IPS-15b (cell line): ENCODE measurements at regions not wholly inside any gene's neighbourhood (a gene's known extent, or its start where the extent isn't known, plus 50 kb on each side); places are given as distances from the start of the nearest gene placed in this dataset.

Experiments
- H3K27me3 ChIP-seq: one replicate; pipeline ENCODE4 v1.6.1; 2013; ENCODE audit warnings: low read length; ENCODE audit not compliant: control insufficient read depth, insufficient read depth
- H3K36me3 ChIP-seq: one replicate; pipeline ENCODE4 v1.6.1; 2013; ENCODE audit warnings: low read length; ENCODE audit not compliant: control insufficient read depth, insufficient read depth
- H3K4me1 ChIP-seq: one replicate; pipeline ENCODE4 v1.6.1; 2013; ENCODE audit warnings: mild to moderate bottlenecking, low read length; ENCODE audit not compliant: control insufficient read depth, insufficient read depth
- H3K4me3 ChIP-seq: one replicate; pipeline ENCODE4 v1.5.1; 2013; ENCODE audit warnings: low read depth, low read length
- H3K9ac ChIP-seq: one replicate; pipeline ENCODE4 v1.6.1; 2013; ENCODE audit warnings: low read depth, mild to moderate bottlenecking, low read length
- H3K9me3 ChIP-seq: one replicate; pipeline ENCODE4 v1.6.1; 2013; ENCODE audit warnings: mild to moderate bottlenecking, low read length; ENCODE audit not compliant: control insufficient read depth, insufficient read depth

DNA sequence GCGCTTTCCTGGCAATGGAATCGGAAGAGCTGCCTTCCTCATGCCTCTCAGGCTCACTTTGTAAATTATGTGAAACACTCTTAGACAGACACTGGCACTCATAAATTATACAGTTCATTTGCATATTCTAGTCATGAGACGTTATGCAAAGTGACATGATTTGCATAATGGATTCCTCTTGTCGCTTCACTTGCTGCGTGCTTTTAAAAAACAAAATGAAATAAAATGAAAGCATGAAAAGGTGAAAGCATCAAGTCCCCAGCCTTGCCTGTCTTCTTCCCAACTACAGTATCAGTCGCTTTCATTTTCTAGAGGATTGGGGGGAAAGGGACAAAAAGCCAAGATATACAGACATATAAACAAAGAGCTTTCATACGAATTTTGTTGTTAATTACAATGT is 252.8 kb upstream of the PMFBP1 start:
- Histone ChIP-seq H3K9ac (no peak overlapping the region), H3K4me3 (no peak overlapping the region), H3K9me3 (no peaks in the 10 kb centered on the region), H3K27me3 (no peaks in the 10 kb centered on the region), H3K4me1 (peaks cover 2% of the 10 kb centered on the region), H3K36me3 (no peaks in the 10 kb centered on the region)

DNA sequence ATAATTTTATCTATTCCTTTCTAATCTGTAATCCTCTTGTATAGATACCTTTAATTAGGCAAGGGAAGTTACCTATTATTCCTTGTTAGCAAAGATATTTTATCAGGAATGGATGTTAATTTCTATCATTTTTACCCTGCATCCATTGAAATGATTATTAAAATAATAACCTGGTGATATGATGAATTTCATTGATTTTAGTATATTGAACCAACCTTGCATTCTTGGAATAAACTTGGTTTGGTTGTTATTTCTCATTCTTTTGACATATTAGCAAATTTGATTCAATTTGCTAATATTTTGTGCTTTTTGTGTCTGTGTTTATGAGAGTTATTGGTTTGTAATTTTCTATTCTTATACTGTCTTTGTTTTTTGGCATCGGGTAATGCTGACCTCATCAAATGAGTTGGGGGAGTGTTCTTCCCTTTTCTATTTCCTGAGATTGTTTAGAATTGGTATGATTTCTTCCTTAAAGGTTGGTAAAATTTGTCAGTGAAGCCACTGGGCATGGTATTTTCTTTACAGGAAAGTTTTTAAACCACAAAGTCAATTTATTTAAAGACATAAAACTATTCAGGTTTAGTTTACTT is 250.4 kb upstream of the PMFBP1 start:
- H3K9ac ChIP-seq, result no peak overlapping the region
- no peaks in the 10 kb centered on the region for H3K36me3 ChIP-seq
- no peak overlapping the region for H3K4me3 ChIP-seq
- peaks cover 2% of the 10 kb centered on the region for H3K4me1 ChIP-seq
- no peaks in the 10 kb centered on the region for H3K9me3 ChIP-seq
- H3K27me3 ChIP-seq, result no peaks in the 10 kb centered on the region

DNA sequence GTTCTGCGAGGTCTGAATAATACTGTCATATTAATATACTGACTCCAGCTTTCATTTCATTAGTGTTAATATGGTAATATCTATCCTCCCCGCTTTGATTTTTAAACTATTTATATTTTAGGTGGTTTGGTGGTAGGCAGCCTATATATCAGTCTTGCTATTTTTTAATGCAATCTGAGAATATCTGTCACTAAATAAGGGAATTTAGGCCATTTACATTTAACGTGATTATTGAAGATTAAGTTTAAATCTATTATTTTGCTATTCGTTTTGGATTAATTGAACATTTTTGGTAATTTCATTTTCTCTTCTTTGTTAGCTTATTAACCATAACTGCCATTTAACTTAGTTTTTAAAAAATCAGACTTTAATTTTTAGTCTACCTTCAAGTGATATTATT is 247.7 kb upstream of the PMFBP1 start:
- H3K9ac ChIP-seq, result no peak overlapping the region
- H3K9me3 ChIP-seq, result no peaks in the 10 kb centered on the region
- H3K4me1 ChIP-seq, result no peaks in the 10 kb centered on the region

DNA sequence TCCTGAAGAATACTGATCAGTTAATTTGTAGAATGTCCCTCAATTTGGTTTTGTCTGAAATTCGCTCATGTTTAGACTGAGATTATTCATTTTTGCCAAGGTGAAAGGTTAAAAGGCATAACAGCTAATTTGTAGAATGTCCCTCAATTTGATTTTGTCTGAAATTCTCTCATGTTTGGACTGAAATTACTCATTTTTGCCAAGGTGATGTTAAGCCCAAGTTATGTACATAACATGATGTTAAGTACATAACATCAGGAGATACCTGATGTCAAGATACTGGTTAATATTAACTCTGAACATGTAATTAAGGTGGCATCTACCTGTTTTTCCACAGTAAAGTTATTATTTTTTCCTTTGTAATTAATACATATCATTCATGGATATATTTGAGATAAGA is 243.4 kb upstream of the PMFBP1 start:
- Histone ChIP-seq H3K4me3 (no peak overlapping the region), H3K9ac (no peak overlapping the region), H3K36me3 (no peaks in the 10 kb centered on the region), H3K27me3 (no peaks in the 10 kb centered on the region), H3K9me3 (no peaks in the 10 kb centered on the region), H3K4me1 (no peaks in the 10 kb centered on the region)

More for the DNA sequence above, 247.7 kb upstream of the PMFBP1 start:
- Histone ChIP-seq H3K4me3 (no peak overlapping the region), H3K27me3 (no peaks in the 10 kb centered on the region), H3K36me3 (no peaks in the 10 kb centered on the region)

DNA sequence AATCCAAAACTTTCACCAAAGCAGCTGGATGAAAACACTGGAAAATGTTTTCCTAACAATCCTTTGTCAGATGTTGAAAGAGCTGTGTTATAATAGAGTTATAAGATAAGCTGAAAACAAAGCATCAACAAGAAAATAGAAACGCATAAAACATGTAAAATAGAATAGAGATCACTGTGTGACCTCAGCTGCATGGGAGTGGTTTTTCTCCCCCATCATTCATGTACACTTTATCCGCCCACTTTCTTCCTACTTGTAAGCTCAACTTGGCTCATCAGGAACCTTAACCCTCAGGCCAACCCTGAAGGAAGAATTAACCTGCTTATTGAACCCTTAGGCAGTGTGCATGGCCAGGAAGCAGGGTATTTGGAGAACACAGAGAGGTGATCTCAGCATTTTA is 238.5 kb upstream of the PMFBP1 start:
- H3K27me3 ChIP-seq, result no peaks in the 10 kb centered on the region
- no peak overlapping the region for H3K9ac ChIP-seq
- no peaks in the 10 kb centered on the region for H3K4me1 ChIP-seq
- H3K4me3 ChIP-seq, result no peak overlapping the region
- no peaks in the 10 kb centered on the region for H3K9me3 ChIP-seq
- H3K36me3 ChIP-seq, result no peaks in the 10 kb centered on the region

DNA sequence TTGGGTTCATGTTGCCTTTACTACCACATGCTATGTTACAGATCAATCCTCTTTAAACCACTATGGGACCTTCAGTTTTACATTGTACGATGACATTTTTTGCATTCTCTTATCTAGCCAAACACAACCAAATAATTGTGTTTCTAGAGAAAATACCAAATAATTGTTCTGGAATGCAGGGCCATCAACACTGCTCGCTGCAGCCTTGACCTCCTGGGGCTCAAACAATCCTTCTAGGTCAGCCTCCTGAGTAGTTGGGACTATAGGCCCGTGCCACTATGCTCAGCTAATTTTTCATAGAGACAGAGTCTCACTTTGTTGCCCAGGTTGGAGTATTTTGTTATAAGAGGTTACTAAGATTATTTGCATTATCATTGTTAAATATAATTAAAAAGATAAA is 237.5 kb upstream of the PMFBP1 start:
- Histone ChIP-seq H3K9ac (no peak overlapping the region), H3K4me1 (no peaks in the 10 kb centered on the region), H3K27me3 (no peaks in the 10 kb centered on the region), H3K9me3 (no peaks in the 10 kb centered on the region), H3K4me3 (no peak overlapping the region), H3K36me3 (no peaks in the 10 kb centered on the region)

DNA sequence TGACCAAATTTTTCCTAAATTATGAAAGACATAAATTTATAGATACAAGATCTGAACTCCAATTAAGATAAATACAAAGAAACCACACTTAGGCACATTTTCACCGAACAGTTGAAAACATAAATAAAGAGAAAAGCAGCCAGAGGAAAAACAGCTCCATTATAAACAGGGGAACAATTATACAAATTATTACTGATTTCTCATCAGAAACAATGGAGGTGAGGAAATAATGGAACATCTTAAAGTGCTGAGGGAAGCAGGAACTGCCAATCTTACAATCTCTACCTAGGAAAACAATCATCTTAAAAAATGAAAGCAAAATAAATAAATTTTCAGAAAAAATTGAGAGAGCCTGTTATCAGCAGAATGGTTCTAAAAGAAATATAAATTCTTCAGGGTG is 234.4 kb upstream of the PMFBP1 start:
- H3K36me3 ChIP-seq, result no peaks in the 10 kb centered on the region
- no peak overlapping the region for H3K9ac ChIP-seq
- no peak overlapping the region for H3K4me3 ChIP-seq
- H3K9me3 ChIP-seq, result no peaks in the 10 kb centered on the region
- no peaks in the 10 kb centered on the region for H3K4me1 ChIP-seq
- no peaks in the 10 kb centered on the region for H3K27me3 ChIP-seq

DNA sequence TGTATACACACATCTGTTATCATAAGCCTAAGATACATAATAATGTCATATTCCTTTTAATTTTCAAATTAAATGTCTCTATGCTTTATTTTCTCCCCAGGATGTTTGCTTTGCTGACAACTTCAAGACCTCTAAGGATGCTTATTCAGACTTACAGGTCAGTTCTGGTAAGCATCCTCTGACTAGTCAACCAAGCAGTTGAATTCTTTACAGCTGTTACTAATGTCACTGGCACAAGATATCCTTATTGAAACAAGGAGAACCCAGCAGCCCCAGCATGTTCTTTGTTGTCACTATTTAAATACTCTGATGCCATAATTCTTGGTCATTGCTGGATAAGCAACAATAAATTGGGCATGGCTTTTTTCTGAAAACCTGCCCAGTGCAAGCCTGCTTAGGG is 232.3 kb upstream of the PMFBP1 start:
- Histone ChIP-seq H3K4me1 (no peaks in the 10 kb centered on the region), H3K4me3 (no peak overlapping the region), H3K36me3 (no peaks in the 10 kb centered on the region), H3K9me3 (no peaks in the 10 kb centered on the region), H3K9ac (no peak overlapping the region), H3K27me3 (no peaks in the 10 kb centered on the region)

DNA sequence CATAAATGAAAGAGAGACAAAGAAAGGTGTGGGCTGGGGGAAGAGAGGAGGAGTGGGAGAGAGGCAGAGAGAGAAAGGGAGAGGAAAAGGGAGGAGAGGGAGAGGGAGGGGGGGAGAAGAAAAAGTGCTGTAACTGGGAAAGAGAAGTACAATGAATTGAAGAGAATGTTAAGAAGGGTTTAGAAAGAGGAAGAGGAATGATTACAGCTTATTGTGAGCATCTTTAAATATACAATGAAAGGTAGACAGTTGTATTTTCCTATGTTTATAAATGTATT is 229.1 kb upstream of the PMFBP1 start:
- no peaks in the 10 kb centered on the region for H3K4me1 ChIP-seq
- no peaks in the 10 kb centered on the region for H3K36me3 ChIP-seq
- no peak overlapping the region for H3K4me3 ChIP-seq
- no peaks in the 10 kb centered on the region for H3K27me3 ChIP-seq
- no peaks in the 10 kb centered on the region for H3K9me3 ChIP-seq
- H3K9ac ChIP-seq, result no peak overlapping the region

DNA sequence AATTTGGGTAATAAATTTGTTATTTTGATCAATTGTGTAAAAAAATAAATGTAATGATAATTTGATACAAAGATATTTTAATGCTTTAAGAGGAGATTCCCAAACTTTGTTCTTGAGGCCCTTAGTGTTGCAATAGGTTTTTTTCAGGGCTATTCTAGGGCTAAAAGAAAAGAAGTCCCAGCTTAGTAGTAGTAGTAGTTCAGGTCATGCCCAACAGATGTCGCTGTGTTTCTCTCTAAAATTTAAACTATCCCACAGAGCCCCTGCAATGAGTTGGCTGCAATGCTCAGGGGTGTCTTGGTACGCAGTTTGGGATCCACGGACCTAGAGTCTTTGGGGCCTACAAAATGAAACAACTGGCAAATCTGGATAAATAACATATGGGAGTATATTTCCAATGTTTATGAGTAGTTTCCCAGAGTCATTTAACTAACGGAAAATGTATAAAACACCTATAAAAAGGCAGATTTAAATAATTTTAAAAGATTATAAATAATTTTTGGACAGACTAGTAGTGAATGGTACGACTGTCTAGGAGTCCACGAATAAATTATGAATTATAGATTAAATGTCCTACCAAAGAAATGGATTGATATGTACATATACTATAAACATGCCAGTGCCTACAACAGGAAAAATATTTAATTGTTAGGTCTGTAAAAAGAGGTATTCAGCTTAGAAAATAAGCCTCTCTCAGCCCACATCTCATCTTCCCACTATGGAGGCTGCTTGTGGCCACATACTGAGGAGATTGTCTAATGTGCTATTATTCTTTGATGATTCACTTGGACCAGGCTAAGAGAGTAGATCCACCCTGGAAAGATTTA is 228.5 kb upstream of the PMFBP1 start:
- H3K9me3 ChIP-seq, result no peaks in the 10 kb centered on the region
- no peaks in the 10 kb centered on the region for H3K4me1 ChIP-seq
- H3K9ac ChIP-seq, result no peak overlapping the region
- H3K27me3 ChIP-seq, result no peaks in the 10 kb centered on the region
- H3K36me3 ChIP-seq, result no peaks in the 10 kb centered on the region
- H3K4me3 ChIP-seq, result no peak overlapping the region

DNA sequence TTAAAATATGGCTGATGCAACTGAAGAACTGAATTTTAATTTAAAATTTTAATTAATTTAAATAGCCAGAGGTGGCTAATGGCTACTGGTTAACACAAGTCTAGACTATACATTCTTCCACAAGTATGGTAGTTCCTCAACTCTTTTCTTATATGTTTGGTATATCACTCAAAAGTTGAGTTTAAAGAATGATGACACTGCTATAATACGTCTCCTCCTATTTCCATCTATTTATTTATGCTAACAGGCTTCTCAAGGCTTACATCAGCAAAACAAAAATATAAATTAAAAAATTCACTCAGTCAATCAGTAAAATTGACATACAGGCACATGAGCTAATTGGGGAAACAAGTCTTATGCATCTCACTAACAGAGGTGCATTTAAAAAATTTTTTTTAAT is 227.9 kb upstream of the PMFBP1 start:
- Histone ChIP-seq H3K36me3 (no peaks in the 10 kb centered on the region), H3K4me1 (no peaks in the 10 kb centered on the region), H3K27me3 (no peaks in the 10 kb centered on the region), H3K4me3 (no peak overlapping the region), H3K9ac (no peak overlapping the region), H3K9me3 (no peaks in the 10 kb centered on the region)

DNA sequence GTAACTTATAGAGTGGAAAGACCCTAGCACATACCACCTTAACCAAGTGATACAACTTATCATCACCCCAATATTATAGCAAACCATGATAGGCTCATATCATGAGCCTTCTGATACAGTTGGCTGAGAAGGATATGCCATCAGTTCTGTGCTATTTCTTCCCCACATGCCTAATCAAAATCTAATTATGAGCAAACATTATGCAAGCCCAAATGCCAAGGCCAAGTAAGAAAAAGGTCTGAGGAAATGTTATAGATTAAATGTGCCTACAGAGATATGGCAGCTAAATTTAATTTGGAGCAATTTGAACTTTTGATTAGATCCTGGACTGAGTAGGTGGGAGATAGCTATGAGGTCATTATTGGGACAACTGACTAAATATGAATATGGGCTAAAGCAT is 225.9 kb upstream of the PMFBP1 start:
- H3K9ac ChIP-seq, result no peak overlapping the region
- no peaks in the 10 kb centered on the region for H3K36me3 ChIP-seq
- no peaks in the 10 kb centered on the region for H3K9me3 ChIP-seq
- H3K4me1 ChIP-seq, result no peaks in the 10 kb centered on the region
- H3K4me3 ChIP-seq, result no peak overlapping the region
- H3K27me3 ChIP-seq, result no peaks in the 10 kb centered on the region
